ENCODE measurements at regions not wholly inside any gene's neighbourhood (a gene's known extent, or its start where the extent isn't known, plus 50 kb on each side); places are given as distances from the start of the nearest gene placed in this dataset.

DNA sequence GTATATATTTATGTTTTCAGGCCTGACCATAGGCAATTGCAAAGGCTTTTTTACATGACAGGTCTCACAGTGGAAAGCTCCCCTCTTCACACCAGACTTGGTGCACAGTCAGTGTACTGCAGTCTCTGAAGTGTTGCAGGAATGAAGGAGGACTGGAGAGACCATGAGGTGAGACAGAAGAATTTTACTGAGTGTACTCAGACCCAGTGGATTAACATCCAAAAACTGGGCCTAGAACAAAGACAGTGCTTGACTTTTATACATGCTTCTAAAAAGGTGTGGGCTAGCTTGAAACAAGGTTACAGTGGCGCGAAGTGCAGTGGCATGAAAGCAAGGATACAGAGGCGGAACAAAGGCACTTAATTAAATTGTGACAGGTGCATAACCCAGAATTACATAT, 822.9 kb downstream of the RAPGEF2 start:
- no peak for TF ChIP-seq EZH2 (IDR thresholded peaks at IDR 0.05; ENCODE audit: borderline replicate concordance, low read depth, low read length, severe bottlenecking)
- TF ChIP-seq, protein P1, sequence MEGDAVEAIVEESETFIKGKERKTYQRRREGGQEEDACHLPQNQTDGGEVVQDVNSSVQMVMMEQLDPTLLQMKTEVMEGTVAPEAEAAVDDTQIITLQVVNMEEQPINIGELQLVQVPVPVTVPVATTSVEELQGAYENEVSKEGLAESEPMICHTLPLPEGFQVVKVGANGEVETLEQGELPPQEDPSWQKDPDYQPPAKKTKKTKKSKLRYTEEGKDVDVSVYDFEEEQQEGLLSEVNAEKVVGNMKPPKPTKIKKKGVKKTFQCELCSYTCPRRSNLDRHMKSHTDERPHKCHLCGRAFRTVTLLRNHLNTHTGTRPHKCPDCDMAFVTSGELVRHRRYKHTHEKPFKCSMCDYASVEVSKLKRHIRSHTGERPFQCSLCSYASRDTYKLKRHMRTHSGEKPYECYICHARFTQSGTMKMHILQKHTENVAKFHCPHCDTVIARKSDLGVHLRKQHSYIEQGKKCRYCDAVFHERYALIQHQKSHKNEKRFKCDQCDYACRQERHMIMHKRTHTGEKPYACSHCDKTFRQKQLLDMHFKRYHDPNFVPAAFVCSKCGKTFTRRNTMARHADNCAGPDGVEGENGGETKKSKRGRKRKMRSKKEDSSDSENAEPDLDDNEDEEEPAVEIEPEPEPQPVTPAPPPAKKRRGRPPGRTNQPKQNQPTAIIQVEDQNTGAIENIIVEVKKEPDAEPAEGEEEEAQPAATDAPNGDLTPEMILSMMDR (IDR thresholded peaks at IDR 0.05; ENCODE audit: borderline replicate concordance, extremely low read depth, low read length, poor library complexity, severe bottlenecking) = no peak
